WTC11 (cell line): ENCODE measurements at regions not wholly inside any gene's neighbourhood (a gene's known extent, or its start where the extent isn't known, plus 50 kb on each side); places are given as distances from the start of the nearest gene placed in this dataset.

Experiments used
- ATAC-seq: fragments of 200-7000 bp; cut with Tn5 transposase; 2 replicates; pipeline ENCODE4 v1.10.0; 2021; ENCODE audit warnings: mild to moderate bottlenecking, moderate library complexity
- CTCF ChIA-PET: fragments of 300-600 bp; sonication (Branson Sonifier 250); formaldehyde crosslinking; loops from one replicate; lab custom pipeline; 2021; ENCODE audit warnings: antibody characterized with exemption; lab: Charles Lee
- POLR2A ChIA-PET: fragments of 350-600 bp; sonication (Branson Sonifier 250); formaldehyde crosslinking; loops from one replicate; lab custom pipeline; 2021; ENCODE audit warnings: antibody characterized with exemption; lab: Charles Lee
- DNase-seq: peaks from one replicate; pipeline ENCODE4 v3.0.0; 2021; ENCODE audit warnings: low spot score
- H3K27ac Mint-ChIP-seq: 2 replicates; pipeline ENCODE4 v1.8.0; 2021; ENCODE audit warnings: mixed read lengths
- H3K27me3 Mint-ChIP-seq: 2 replicates; pipeline ENCODE4 v1.8.0; 2021; ENCODE audit warnings: low read depth, mild to moderate bottlenecking, moderate library complexity, mixed read lengths
- H3K36me3 Mint-ChIP-seq: 2 replicates; pipeline ENCODE4 v1.8.0; 2021; ENCODE audit warnings: mixed read lengths
- H3K4me1 Mint-ChIP-seq: 2 replicates; pipeline ENCODE4 v1.8.0; 2022; ENCODE audit warnings: mixed read lengths
- H3K4me3 Mint-ChIP-seq: 2 replicates; pipeline ENCODE4 v1.8.0; 2021; ENCODE audit warnings: mild to moderate bottlenecking, moderate library complexity, mixed read lengths
- H3K9me3 Mint-ChIP-seq: 2 replicates; pipeline ENCODE4 v1.8.0; 2021; ENCODE audit warnings: mixed read lengths
- AFF4 ChIP-seq: sonication (generic); formaldehyde crosslinking; IDR thresholded peaks from 2 replicates; pipeline ENCODE4 v1.8.1; 2023; ENCODE audit warnings: mild to moderate bottlenecking, missing genetic modification reagents, borderline replicate concordance
- AR ChIP-seq: fragments of 250-450 bp; sonication (Bioruptor Pico); IDR thresholded peaks from 2 replicates; pipeline ENCODE4 v1.9.0; 2021; ENCODE audit warnings: mild to moderate bottlenecking
- ARID4B ChIP-seq: sonication (generic); formaldehyde crosslinking; IDR thresholded peaks from 2 replicates; pipeline ENCODE4 v1.8.0; 2023; ENCODE audit warnings: missing genetic modification reagents, mild to moderate bottlenecking, borderline replicate concordance
- FOXJ3 ChIP-seq: sonication (generic); formaldehyde crosslinking; IDR thresholded peaks from 2 replicates; pipeline ENCODE4 v1.9.0; 2021; ENCODE audit warnings: missing genetic modification reagents, mild to moderate bottlenecking, borderline replicate concordance
- GABPB1 ChIP-seq: sonication (generic); formaldehyde crosslinking; IDR thresholded peaks from 2 replicates; pipeline ENCODE4 v1.8.1; 2023; ENCODE audit warnings: mild to moderate bottlenecking, missing genetic modification reagents
- MAX ChIP-seq: sonication (generic); formaldehyde crosslinking; IDR thresholded peaks from 2 replicates; pipeline ENCODE4 v1.8.0; 2022; ENCODE audit warnings: mild to moderate bottlenecking, missing genetic modification reagents
- MLX ChIP-seq: sonication (generic); formaldehyde crosslinking; IDR thresholded peaks from 2 replicates; pipeline ENCODE4 v1.8.1; 2023; ENCODE audit warnings: mild to moderate bottlenecking, missing genetic modification reagents, moderate library complexity
- NFE2L1 ChIP-seq: sonication (generic); formaldehyde crosslinking; IDR thresholded peaks from 2 replicates; pipeline ENCODE4 v1.8.1; 2023; ENCODE audit warnings: missing genetic modification reagents
- SMAD4 ChIP-seq: sonication (generic); formaldehyde crosslinking; IDR thresholded peaks from 2 replicates; pipeline ENCODE4 v1.8.0; 2022; ENCODE audit warnings: mild to moderate bottlenecking, missing genetic modification reagents
- TP53 ChIP-seq: sonication (generic); formaldehyde crosslinking; IDR thresholded peaks from 2 replicates; pipeline ENCODE4 v1.8.1; 2023; ENCODE audit warnings: mild to moderate bottlenecking, missing genetic modification reagents
- ZMAT4 ChIP-seq: fragments of 250-450 bp; sonication (Bioruptor Pico); IDR thresholded peaks from 2 replicates; pipeline ENCODE4 v1.9.0; 2021; ENCODE audit warnings: mild to moderate bottlenecking
- ZNF138 ChIP-seq: sonication (generic); formaldehyde crosslinking; conservative IDR thresholded peaks from 2 replicates; pipeline ENCODE4 v1.8.1; 2022; ENCODE audit warnings: mild to moderate bottlenecking, moderate library complexity, missing genetic modification reagents
- ZNF263 ChIP-seq: sonication (generic); formaldehyde crosslinking; IDR thresholded peaks from 2 replicates; pipeline ENCODE4 v1.8.1; 2022; ENCODE audit warnings: low read depth, mild to moderate bottlenecking, moderate library complexity, missing genetic modification reagents
- ZNF512 ChIP-seq: sonication (generic); formaldehyde crosslinking; IDR thresholded peaks from 2 replicates; pipeline ENCODE4 v1.8.1; 2022; ENCODE audit warnings: missing genetic modification reagents, borderline replicate concordance
- ZNF671 ChIP-seq: fragments of 250-450 bp; sonication (Bioruptor Pico); IDR thresholded peaks from 2 replicates; pipeline ENCODE4 v1.8.0; 2021; ENCODE audit warnings: mild to moderate bottlenecking

GRCh38 chr6:6843777-6844176, 255.3 kb downstream of the LY86 start:
- H3K4me3 Mint-ChIP-seq: no peak overlapping the region
- DNase-seq (no peak), ATAC-seq (no peak)
- H3K27me3 Mint-ChIP-seq: peaks cover 9% of the 10 kb centered on the region
- H3K9me3 Mint-ChIP-seq: peaks cover 21% of the 10 kb centered on the region
- no peak for TF ChIP-seq ZNF512 (CRISPR knock-in tag)
- no peak for TF ChIP-seq GABPB1 (CRISPR knock-in tag)
- no peak for TF ChIP-seq ZMAT4
- no peak for TF ChIP-seq AR (CRISPR knock-in tag)
- no peak for TF ChIP-seq FOXJ3 (CRISPR knock-in tag)
- no peak for TF ChIP-seq NFE2L1 (CRISPR knock-in tag)
- no peak for TF ChIP-seq TP53 (CRISPR knock-in tag)
- ChIA-PET CTCF (interaction anchor here (1.1 to 1.7 kb wide), 5 partner anchors 10 to 147 kb away, joined by 3 to 9 read pairs (median 6); no protein-coding TSS in a partner anchor), POLR2A (no interaction called here)
- H3K27ac Mint-ChIP-seq: no peak overlapping the region
- peaks cover 11% of the 10 kb centered on the region for H3K4me1 Mint-ChIP-seq
- peaks cover 3% of the 10 kb centered on the region; the same call in 1 of the 2 replicates for H3K36me3 Mint-ChIP-seq

GRCh38 chr6:6844530-6844929, 256.0 kb downstream of the LY86 start:
- Mint-ChIP-seq H3K9me3 (peaks cover 21% of the 10 kb centered on the region), H3K27ac (no peak overlapping the region), H3K4me1 (peaks cover 11% of the 10 kb centered on the region), H3K27me3 (peaks cover 9% of the 10 kb centered on the region), H3K4me3 (no peak overlapping the region), H3K36me3 (peaks cover 3% of the 10 kb centered on the region; the same call in 1 of the 2 replicates)
- TF ChIP-seq MAX (CRISPR knock-in tag) (no peak), MLX (CRISPR knock-in tag) (no peak), SMAD4 (CRISPR knock-in tag) (no peak), AFF4 (CRISPR knock-in tag) (no peak), ARID4B (no peak), ZNF138 (CRISPR knock-in tag) (no peak), NFE2L1 (CRISPR knock-in tag) (no peak), ZNF671 (CRISPR knock-in tag) (no peak), ZNF263 (CRISPR knock-in tag) (no peak)
- ATAC-seq (no peak), DNase-seq (no peak)
- POLR2A ChIA-PET: no interaction called here
- CTCF ChIA-PET: interaction anchor here (1.6 to 1.7 kb wide), 2 partner anchors 85 to 121 kb away, joined by 3 to 6 read pairs; no protein-coding TSS in a partner anchor
